ENCODE measurements at regions not wholly inside any gene's neighbourhood (a gene's known extent, or its start where the extent isn't known, plus 50 kb on each side); places are given as distances from the start of the nearest gene placed in this dataset.

DNA sequence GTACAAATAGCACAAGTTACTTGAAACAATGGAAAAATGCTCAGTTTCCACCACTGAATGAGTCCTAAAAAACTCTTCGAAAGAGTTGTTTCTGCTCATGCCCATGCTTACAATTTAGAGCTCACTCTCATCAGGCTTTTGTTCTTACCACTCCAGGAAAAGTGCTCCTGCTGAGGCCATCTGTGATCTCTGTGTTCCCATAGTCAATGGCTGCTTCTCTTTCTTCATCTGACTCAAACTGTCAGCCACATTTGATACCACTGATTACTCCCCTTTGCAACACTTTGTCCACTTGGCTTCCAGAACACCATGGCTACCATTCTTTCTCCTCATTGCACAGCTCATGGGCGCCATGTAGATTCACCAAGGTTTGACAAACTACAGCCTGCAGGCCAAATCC lies 80.0 kb upstream of the SLC34A2 start:
- no peak overlapping the region for H3K4me3 ChIP-seq
- H3K27ac ChIP-seq (ENCODE audit: low read depth), result no peak overlapping the region
- no peaks in the 10 kb centered on the region for H3K36me3 ChIP-seq (ENCODE audit: insufficient read depth)
- ATAC-seq, result no peak
- no peak for DNase-seq (ENCODE audit: low spot score)
- H3K79me2 ChIP-seq (replicated peaks; ENCODE audit: insufficient read depth), result no peaks in the 10 kb centered on the region
- Mint-ChIP-seq H3K27me3 (ENCODE audit: insufficient read depth, low read depth, poor library complexity) (peaks cover 15% of the 10 kb centered on the region), H3K36me3 (ENCODE audit: low read depth) (no peaks in the 10 kb centered on the region), H3K4me3 (no peak overlapping the region), H3K9me3 (no peaks in the 10 kb centered on the region), H3K27ac (no peak overlapping the region), H3K4me1 (peaks cover 33% of the 10 kb centered on the region)
- no peak overlapping the region for H3K4me2 ChIP-seq
- peak overlapping the region; percentile 72; the same call in 1 of the 2 replicates for H2AFZ ChIP-seq
- no peaks in the 10 kb centered on the region for H3K9me2 ChIP-seq (ENCODE audit: insufficient read depth)
- TF ChIP-seq EZH2 (IDR thresholded peaks at IDR 0.05; ENCODE audit: low read depth, unreplicated experiment) (no peak), JUNB (IDR thresholded peaks at IDR 0.05; ENCODE audit: unreplicated experiment) (no peak), NANOG (IDR thresholded peaks at IDR 0.05; ENCODE audit: borderline replicate concordance) (no peak), CREB1 (CRISPR knock-in tag; IDR thresholded peaks at IDR 0.05; ENCODE audit: low read depth) (no peak), POLR2AphosphoS5 (IDR thresholded peaks at IDR 0.05; ENCODE audit: low read depth) (no peak), ZNF114 (CRISPR knock-in tag; IDR thresholded peaks at IDR 0.05) (no peak), STAT1 (IDR thresholded peaks at IDR 0.05; ENCODE audit: unreplicated experiment) (no peak), EZH2phosphoT487 (IDR thresholded peaks at IDR 0.05; ENCODE audit: unreplicated experiment) (no peak), ZNF331 (CRISPR knock-in tag; IDR thresholded peaks at IDR 0.05; ENCODE audit: low read depth) (no peak)
- TF ChIP-seq, protein P1, sequence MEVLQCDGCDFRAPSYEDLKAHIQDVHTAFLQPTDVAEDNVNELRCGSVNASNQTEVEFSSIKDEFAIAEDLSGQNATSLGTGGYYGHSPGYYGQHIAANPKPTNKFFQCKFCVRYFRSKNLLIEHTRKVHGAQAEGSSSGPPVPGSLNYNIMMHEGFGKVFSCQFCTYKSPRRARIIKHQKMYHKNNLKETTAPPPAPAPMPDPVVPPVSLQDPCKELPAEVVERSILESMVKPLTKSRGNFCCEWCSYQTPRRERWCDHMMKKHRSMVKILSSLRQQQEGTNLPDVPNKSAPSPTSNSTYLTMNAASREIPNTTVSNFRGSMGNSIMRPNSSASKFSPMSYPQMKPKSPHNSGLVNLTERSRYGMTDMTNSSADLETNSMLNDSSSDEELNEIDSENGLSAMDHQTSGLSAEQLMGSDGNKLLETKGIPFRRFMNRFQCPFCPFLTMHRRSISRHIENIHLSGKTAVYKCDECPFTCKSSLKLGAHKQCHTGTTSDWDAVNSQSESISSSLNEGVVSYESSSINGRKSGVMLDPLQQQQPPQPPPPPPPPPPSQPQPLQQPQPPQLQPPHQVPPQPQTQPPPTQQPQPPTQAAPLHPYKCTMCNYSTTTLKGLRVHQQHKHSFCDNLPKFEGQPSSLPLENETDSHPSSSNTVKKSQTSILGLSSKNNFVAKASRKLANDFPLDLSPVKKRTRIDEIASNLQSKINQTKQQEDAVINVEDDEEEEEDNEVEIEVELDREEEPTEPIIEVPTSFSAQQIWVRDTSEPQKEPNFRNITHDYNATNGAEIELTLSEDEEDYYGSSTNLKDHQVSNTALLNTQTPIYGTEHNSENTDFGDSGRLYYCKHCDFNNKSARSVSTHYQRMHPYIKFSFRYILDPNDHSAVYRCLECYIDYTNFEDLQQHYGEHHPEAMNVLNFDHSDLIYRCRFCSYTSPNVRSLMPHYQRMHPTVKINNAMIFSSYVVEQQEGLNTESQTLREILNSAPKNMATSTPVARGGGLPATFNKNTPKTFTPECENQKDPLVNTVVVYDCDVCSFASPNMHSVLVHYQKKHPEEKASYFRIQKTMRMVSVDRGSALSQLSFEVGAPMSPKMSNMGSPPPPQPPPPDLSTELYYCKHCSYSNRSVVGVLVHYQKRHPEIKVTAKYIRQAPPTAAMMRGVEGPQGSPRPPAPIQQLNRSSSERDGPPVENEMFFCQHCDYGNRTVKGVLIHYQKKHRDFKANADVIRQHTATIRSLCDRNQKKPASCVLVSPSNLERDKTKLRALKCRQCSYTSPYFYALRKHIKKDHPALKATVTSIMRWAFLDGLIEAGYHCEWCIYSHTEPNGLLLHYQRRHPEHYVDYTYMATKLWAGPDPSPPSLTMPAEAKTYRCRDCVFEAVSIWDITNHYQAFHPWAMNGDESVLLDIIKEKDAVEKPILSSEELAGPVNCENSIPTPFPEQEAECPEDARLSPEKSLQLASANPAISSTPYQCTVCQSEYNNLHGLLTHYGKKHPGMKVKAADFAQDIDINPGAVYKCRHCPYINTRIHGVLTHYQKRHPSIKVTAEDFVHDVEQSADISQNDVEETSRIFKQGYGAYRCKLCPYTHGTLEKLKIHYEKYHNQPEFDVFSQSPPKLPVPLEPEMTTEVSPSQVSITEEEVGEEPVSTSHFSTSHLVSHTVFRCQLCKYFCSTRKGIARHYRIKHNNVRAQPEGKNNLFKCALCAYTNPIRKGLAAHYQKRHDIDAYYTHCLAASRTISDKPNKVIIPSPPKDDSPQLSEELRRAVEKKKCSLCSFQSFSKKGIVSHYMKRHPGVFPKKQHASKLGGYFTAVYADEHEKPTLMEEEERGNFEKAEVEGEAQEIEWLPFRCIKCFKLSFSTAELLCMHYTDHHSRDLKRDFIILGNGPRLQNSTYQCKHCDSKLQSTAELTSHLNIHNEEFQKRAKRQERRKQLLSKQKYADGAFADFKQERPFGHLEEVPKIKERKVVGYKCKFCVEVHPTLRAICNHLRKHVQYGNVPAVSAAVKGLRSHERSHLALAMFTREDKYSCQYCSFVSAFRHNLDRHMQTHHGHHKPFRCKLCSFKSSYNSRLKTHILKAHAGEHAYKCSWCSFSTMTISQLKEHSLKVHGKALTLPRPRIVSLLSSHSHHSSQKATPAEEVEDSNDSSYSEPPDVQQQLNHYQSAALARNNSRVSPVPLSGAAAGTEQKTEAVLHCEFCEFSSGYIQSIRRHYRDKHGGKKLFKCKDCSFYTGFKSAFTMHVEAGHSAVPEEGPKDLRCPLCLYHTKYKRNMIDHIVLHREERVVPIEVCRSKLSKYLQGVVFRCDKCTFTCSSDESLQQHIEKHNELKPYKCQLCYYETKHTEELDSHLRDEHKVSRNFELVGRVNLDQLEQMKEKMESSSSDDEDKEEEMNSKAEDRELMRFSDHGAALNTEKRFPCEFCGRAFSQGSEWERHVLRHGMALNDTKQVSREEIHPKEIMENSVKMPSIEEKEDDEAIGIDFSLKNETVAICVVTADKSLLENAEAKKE (CRISPR knock-in tag; IDR thresholded peaks at IDR 0.05), result no peak
- TF ChIP-seq, protein P2, sequence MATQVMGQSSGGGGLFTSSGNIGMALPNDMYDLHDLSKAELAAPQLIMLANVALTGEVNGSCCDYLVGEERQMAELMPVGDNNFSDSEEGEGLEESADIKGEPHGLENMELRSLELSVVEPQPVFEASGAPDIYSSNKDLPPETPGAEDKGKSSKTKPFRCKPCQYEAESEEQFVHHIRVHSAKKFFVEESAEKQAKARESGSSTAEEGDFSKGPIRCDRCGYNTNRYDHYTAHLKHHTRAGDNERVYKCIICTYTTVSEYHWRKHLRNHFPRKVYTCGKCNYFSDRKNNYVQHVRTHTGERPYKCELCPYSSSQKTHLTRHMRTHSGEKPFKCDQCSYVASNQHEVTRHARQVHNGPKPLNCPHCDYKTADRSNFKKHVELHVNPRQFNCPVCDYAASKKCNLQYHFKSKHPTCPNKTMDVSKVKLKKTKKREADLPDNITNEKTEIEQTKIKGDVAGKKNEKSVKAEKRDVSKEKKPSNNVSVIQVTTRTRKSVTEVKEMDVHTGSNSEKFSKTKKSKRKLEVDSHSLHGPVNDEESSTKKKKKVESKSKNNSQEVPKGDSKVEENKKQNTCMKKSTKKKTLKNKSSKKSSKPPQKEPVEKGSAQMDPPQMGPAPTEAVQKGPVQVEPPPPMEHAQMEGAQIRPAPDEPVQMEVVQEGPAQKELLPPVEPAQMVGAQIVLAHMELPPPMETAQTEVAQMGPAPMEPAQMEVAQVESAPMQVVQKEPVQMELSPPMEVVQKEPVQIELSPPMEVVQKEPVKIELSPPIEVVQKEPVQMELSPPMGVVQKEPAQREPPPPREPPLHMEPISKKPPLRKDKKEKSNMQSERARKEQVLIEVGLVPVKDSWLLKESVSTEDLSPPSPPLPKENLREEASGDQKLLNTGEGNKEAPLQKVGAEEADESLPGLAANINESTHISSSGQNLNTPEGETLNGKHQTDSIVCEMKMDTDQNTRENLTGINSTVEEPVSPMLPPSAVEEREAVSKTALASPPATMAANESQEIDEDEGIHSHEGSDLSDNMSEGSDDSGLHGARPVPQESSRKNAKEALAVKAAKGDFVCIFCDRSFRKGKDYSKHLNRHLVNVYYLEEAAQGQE (IDR thresholded peaks at IDR 0.05; ENCODE audit: unreplicated experiment), result no peak
- TF ChIP-seq, protein P3, sequence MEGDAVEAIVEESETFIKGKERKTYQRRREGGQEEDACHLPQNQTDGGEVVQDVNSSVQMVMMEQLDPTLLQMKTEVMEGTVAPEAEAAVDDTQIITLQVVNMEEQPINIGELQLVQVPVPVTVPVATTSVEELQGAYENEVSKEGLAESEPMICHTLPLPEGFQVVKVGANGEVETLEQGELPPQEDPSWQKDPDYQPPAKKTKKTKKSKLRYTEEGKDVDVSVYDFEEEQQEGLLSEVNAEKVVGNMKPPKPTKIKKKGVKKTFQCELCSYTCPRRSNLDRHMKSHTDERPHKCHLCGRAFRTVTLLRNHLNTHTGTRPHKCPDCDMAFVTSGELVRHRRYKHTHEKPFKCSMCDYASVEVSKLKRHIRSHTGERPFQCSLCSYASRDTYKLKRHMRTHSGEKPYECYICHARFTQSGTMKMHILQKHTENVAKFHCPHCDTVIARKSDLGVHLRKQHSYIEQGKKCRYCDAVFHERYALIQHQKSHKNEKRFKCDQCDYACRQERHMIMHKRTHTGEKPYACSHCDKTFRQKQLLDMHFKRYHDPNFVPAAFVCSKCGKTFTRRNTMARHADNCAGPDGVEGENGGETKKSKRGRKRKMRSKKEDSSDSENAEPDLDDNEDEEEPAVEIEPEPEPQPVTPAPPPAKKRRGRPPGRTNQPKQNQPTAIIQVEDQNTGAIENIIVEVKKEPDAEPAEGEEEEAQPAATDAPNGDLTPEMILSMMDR (conservative IDR thresholded peaks at IDR 0.05; ENCODE audit: low read depth in 2 of 2), result no peak
- TF ChIP-seq, protein P4, sequence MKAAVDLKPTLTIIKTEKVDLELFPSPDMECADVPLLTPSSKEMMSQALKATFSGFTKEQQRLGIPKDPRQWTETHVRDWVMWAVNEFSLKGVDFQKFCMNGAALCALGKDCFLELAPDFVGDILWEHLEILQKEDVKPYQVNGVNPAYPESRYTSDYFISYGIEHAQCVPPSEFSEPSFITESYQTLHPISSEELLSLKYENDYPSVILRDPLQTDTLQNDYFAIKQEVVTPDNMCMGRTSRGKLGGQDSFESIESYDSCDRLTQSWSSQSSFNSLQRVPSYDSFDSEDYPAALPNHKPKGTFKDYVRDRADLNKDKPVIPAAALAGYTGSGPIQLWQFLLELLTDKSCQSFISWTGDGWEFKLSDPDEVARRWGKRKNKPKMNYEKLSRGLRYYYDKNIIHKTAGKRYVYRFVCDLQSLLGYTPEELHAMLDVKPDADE (IDR thresholded peaks at IDR 0.05), result no peak
- H3K4me1 ChIP-seq (ENCODE audit: insufficient read depth), result peaks cover 14% of the 10 kb centered on the region
- H4K20me1 ChIP-seq (replicated peaks; ENCODE audit: insufficient read depth), result no peaks in the 10 kb centered on the region
- H3K27me3 ChIP-seq (ENCODE audit: insufficient read depth), result no peaks in the 10 kb centered on the region
- H3F3A ChIP-seq (replicated peaks; ENCODE audit: low read depth), result no peaks in the 10 kb centered on the region
